Endodermal cell (in vitro differentiated cells): ENCODE measurements at regions not wholly inside any gene's neighbourhood (a gene's known extent, or its start where the extent isn't known, plus 50 kb on each side); places are given as distances from the start of the nearest gene placed in this dataset.
A peak's percentile ranks its signal among the peaks of the same experiment; 100 is the strongest.
"Not testable (repeated sequence)": the region's sequence is repeated elsewhere in the genome, so short reads cannot be mapped to it uniquely, and the experiment has no call there.

Experiments
- DNase-seq: peaks from one replicate; pipeline ENCODE4 v3.0.0-alpha.2; 2017
- H3K27ac ChIP-seq: 2 replicates; pipeline ENCODE4 v1.5.1; 2013; ENCODE audit warnings: mild to moderate bottlenecking, low read depth, low read length, moderate library complexity
- H3K27me3 ChIP-seq: 2 replicates; pipeline ENCODE4 v1.6.1; 2013; ENCODE audit warnings: mild to moderate bottlenecking, low read length, moderate library complexity; ENCODE audit not compliant: insufficient read depth, control insufficient read depth, poor library complexity, severe bottlenecking
- H3K36me3 ChIP-seq: 2 replicates; pipeline ENCODE4 v1.7.0; 2013; ENCODE audit warnings: mild to moderate bottlenecking, low read length, moderate library complexity; ENCODE audit not compliant: control insufficient read depth, insufficient read depth
- H3K4me1 ChIP-seq: one replicate; pipeline ENCODE4 v1.7.0; 2013; ENCODE audit warnings: low read length; ENCODE audit not compliant: control insufficient read depth, insufficient read depth
- H3K4me3 ChIP-seq: 2 replicates; pipeline ENCODE4 v1.5.1; 2013; ENCODE audit warnings: mild to moderate bottlenecking, low read length, moderate library complexity
- H3K9ac ChIP-seq: 2 replicates; pipeline ENCODE4 v1.6.1; 2013; ENCODE audit warnings: mild to moderate bottlenecking, low read length, moderate library complexity; ENCODE audit not compliant: poor library complexity, severe bottlenecking; ENCODE audit errors: extremely low read depth
- H3K9me3 ChIP-seq: 2 replicates; pipeline ENCODE4 v1.6.1; 2013; ENCODE audit warnings: mild to moderate bottlenecking, low read length, moderate library complexity; ENCODE audit not compliant: control insufficient read depth
- H3K27ac Mint-ChIP-seq: 2 replicates; pipeline ENCODE4 v1.8.0; 2020; ENCODE audit warnings: mixed read lengths
- H3K27me3 Mint-ChIP-seq: 2 replicates; pipeline ENCODE4 v1.8.0; 2021; ENCODE audit warnings: mild to moderate bottlenecking, mixed read lengths; ENCODE audit not compliant: insufficient read depth
- H3K36me3 Mint-ChIP-seq: 2 replicates; pipeline ENCODE4 v1.8.0; 2020; ENCODE audit warnings: low read depth, mixed read lengths
- H3K4me1 Mint-ChIP-seq: 2 replicates; pipeline ENCODE4 v1.8.0; 2020; ENCODE audit warnings: mixed read lengths
- H3K4me3 Mint-ChIP-seq: 2 replicates; pipeline ENCODE4 v1.8.0; 2020; ENCODE audit warnings: mild to moderate bottlenecking, moderate library complexity, mixed read lengths
- H3K9me3 Mint-ChIP-seq: 2 replicates; pipeline ENCODE4 v1.8.0; 2020; ENCODE audit warnings: mild to moderate bottlenecking, mixed read lengths
- WGBS, 2 experiments: methylation state at CpG; one replicate each; pipeline versions ENCODE4 v1.1.5 to v1.1.7; 2013; ENCODE audit warnings: missing lambda C conversion rate in 2 of 2, mixed read lengths in 1 of 2; ENCODE audit not compliant: insufficient coverage in 1 of 2, insufficient read length in 1 of 2; 5-methylcytosine and 5-hydroxymethylcytosine counted together
- TF ChIP-seq, protein P1 (sequence below): fragments of 200-600 bp; sonication (generic); conservative IDR thresholded peaks from 2 replicates; pipeline ENCODE4 v1.5.0; 2021; ENCODE audit warnings: antibody characterized with exemption, mild to moderate bottlenecking

DNA sequence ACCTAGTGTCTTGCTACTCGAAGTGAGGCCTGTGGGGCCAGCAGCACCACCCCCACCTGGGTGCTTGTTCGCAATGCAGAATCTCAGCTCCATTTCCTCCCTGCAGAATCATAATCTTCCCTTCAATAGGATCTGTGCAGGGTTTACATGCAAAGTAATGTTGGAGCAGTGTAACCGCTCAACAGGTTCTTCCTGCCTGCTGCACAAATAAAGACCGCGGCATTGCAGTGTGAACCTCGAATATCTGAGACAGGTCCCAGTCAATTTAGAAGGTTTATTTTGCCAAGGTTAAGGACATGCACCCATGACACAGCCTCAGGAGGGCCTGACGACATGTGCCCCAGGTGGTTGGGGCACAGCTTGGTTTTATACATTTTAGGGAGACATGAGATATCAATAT lies 119.2 kb downstream of the TLR5 start:
- H3K4me3 ChIP-seq = peak overlapping the region; percentile 75
- Mint-ChIP-seq H3K4me3 (peak overlapping the region; percentile 44), H3K27ac (peak overlapping the region; percentile 85)

DNA sequence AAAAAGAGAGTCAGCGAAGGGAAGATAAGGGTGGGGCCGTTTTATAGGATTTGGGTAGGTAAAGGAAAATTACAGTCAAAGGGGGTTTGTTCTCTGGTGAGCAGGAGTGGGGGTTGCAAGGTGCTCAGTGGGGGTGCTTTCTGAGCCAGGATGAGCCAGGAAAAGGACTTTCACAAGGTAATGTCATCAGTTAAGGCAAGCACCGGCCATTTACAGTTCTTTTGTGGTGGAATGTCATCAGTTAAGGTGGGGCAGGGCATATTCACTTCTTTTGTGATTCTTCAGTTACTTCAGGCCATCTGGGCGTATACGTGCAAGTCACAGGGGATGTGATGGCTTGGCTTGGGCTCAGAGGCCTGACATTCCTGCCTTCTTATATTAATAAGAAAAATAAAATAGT lies 118.6 kb downstream of the TLR5 start:
- H3K9me3 ChIP-seq, DNase-seq, H3K27me3 ChIP-seq, H3K9me3 Mint-ChIP-seq, H3K27me3 Mint-ChIP-seq, H3K27ac ChIP-seq, H3K9ac ChIP-seq: not testable (repeated sequence)
- H3K4me1 ChIP-seq = peaks cover 29% of the 10 kb centered on the region
- H3K36me3 ChIP-seq = peaks cover 39% of the 10 kb centered on the region
- 9 to 17% methylated on average over 2 to 3 of the region's 5 CpGs for WGBS, 2 experiments
- Mint-ChIP-seq H3K36me3 (peaks cover 41% of the 10 kb centered on the region), H3K4me1 (peaks cover 47% of the 10 kb centered on the region), H3K27ac (peak overlapping the region; percentile 85), H3K4me3 (peak overlapping the region; percentile 52)
- H3K4me3 ChIP-seq = peak overlapping the region; percentile 75

More for the DNA sequence above, 119.2 kb downstream of the TLR5 start:
- no peak overlapping the region for H3K9ac ChIP-seq
- peaks cover 44% of the 10 kb centered on the region for H3K36me3 ChIP-seq
- TF ChIP-seq, protein P1, sequence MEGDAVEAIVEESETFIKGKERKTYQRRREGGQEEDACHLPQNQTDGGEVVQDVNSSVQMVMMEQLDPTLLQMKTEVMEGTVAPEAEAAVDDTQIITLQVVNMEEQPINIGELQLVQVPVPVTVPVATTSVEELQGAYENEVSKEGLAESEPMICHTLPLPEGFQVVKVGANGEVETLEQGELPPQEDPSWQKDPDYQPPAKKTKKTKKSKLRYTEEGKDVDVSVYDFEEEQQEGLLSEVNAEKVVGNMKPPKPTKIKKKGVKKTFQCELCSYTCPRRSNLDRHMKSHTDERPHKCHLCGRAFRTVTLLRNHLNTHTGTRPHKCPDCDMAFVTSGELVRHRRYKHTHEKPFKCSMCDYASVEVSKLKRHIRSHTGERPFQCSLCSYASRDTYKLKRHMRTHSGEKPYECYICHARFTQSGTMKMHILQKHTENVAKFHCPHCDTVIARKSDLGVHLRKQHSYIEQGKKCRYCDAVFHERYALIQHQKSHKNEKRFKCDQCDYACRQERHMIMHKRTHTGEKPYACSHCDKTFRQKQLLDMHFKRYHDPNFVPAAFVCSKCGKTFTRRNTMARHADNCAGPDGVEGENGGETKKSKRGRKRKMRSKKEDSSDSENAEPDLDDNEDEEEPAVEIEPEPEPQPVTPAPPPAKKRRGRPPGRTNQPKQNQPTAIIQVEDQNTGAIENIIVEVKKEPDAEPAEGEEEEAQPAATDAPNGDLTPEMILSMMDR = no peak
- H3K27me3 ChIP-seq = no peaks in the 10 kb centered on the region
- peaks cover 29% of the 10 kb centered on the region for H3K4me1 ChIP-seq
- Mint-ChIP-seq H3K9me3 (peaks cover 6% of the 10 kb centered on the region), H3K4me1 (peaks cover 53% of the 10 kb centered on the region), H3K27me3 (no peaks in the 10 kb centered on the region), H3K36me3 (peaks cover 48% of the 10 kb centered on the region)
- WGBS, 2 experiments = 54 to 62% methylated on average over 5 to 7 of the region's 7 CpGs
- H3K27ac ChIP-seq = peak overlapping the region; percentile 93
- H3K9me3 ChIP-seq = no peaks in the 10 kb centered on the region
- no peak for DNase-seq

DNA sequence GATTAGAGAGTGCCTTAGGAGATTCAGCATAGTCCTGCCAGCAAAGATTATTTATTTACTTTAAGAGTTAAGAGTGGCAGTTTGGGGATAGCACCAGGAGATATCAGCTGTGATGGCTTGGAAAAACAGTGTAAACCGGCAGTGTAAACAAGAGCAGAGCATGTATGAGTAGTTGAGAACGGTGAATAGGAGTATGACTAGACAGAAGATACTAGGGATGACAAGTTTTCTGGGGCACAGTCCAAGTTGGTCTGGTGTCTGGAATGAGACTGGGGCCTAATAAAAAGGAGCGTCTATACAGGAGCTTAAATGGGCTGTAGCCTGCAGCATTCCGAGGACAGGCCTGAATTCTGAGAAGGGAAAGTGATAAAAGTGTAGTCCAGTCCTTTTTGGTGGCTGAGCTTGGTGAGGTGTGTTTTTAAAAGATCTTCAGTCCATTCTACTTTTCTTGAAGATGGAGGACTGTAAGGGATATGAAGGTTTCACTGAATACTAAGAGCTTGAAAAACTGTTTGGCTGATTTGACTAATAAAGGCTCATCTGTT lies 117.8 kb downstream of the TLR5 start:
- H3K27me3 Mint-ChIP-seq, H3K27me3 ChIP-seq, H3K9me3 Mint-ChIP-seq, DNase-seq, H3K27ac ChIP-seq, H3K9me3 ChIP-seq: not testable (repeated sequence)
- WGBS, 2 experiments = 12 to 83% methylated on average over 1 to 4 of the region's 4 CpGs
- Histone ChIP-seq H3K4me3 (peak overlapping the region; percentile 61), H3K9ac (peak overlapping the region; percentile 1), H3K4me1 (peaks cover 23% of the 10 kb centered on the region), H3K36me3 (peaks cover 31% of the 10 kb centered on the region)
- Mint-ChIP-seq H3K27ac (peak overlapping the region; percentile 93), H3K4me1 (peaks cover 45% of the 10 kb centered on the region), H3K36me3 (peaks cover 35% of the 10 kb centered on the region), H3K4me3 (peak overlapping the region; percentile 52)

DNA sequence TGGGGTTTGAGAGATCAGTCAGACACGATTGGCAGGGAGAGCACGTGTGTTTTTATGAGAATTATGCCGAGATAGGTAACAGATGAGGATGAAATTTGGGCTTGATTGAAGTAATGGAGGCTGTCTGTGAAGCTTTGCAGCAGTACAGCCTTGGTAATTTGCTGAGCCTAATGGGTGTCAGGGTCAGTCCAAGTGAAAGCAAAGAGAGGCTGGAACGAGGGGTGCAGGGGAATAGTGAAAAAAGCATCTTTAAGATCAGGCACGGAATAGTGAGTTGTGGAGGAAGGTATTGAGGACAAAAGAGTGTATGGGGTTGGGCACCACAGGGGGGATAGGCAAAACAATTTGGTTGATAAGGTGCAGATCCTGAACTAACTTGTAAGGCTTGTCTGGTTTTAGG lies 116.4 kb downstream of the TLR5 start:
- peak overlapping the region; percentile 80 for H3K4me3 ChIP-seq
- not testable (repeated sequence) for H3K9me3 Mint-ChIP-seq, H3K27me3 ChIP-seq, H3K27me3 Mint-ChIP-seq, DNase-seq, H3K9me3 ChIP-seq, H3K27ac ChIP-seq
- peak overlapping the region; percentile 47 for H3K9ac ChIP-seq
- peaks cover 17% of the 10 kb centered on the region for H3K36me3 ChIP-seq
- Mint-ChIP-seq H3K4me3 (peak overlapping the region; percentile 95), H3K4me1 (peaks cover 54% of the 10 kb centered on the region), H3K27ac (peak overlapping the region; percentile 83), H3K36me3 (peaks cover 23% of the 10 kb centered on the region)
- peaks cover 21% of the 10 kb centered on the region for H3K4me1 ChIP-seq
- WGBS, 2 experiments = 10 to 37% methylated on average over 2 to 5 of the region's 5 CpGs
